HG03066 (cell line): ENCODE measurements at regions not wholly inside any gene's neighbourhood (a gene's known extent, or its start where the extent isn't known, plus 50 kb on each side); places are given as distances from the start of the nearest gene placed in this dataset.

Source experiments
- ATAC-seq: cut with Tn5 transposase; IDR thresholded peaks from one replicate; pipeline ENCODE4 v1.9.1; 2021; ENCODE audit warnings: low read depth; ENCODE audit not compliant: unreplicated experiment

DNA sequence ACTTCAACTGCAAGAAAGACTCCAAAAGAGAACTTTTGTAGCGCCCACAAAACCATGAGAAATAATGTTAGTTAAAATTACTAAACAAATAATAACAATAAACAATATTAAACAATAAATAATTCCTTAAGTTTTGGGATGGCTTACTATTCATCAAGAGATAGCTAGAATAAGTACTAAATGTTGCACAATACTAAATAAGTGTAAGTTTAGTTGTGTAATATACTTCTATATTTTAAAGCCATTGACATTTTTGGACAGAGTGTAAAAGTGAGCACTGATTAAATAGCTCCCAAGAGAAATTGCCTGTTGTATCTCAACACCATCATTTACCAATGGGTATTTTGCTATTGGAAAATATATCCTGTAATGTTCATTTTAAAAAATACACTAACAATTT lies 166.7 kb downstream of the ALG10 start:
- no peak for ATAC-seq

DNA sequence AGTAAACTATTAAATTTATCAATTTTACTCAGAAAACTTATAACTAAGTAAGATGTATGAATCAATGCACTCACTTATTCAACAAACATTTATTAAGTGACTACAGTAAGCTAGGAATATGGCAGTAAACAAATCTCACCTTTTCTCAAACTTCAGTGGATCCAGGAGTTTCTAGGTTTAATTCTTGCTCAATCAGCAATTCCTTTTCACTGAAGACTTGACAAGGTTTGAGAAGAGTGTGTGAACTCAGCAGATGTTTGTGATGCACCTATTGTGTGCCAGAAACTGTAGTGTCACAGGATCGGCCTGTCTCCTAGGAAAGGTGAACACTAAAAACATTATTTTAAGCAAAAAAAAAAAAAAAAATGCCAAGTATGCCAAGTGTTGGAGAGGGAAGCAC lies 167.8 kb downstream of the ALG10 start:
- no peak for ATAC-seq

DNA sequence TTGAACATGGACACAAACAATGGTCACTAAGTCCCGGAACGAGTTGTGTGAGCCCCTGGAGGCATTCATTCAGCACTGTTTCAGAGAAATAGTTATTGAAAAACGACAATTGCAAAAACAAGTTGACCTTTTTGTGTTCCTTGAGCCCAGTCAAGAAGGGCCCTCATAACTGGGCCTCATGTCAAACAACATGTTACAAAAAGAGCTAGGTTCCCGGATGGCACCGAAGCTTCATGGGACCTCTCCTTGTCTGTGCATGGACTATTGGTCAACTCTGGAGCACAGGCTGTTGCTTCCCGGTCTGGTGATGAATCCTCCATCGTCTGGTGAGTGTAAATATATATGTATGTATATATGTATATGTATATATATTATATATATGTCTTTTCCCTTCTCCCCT lies 176.6 kb downstream of the ALG10 start:
- no peak for ATAC-seq

DNA sequence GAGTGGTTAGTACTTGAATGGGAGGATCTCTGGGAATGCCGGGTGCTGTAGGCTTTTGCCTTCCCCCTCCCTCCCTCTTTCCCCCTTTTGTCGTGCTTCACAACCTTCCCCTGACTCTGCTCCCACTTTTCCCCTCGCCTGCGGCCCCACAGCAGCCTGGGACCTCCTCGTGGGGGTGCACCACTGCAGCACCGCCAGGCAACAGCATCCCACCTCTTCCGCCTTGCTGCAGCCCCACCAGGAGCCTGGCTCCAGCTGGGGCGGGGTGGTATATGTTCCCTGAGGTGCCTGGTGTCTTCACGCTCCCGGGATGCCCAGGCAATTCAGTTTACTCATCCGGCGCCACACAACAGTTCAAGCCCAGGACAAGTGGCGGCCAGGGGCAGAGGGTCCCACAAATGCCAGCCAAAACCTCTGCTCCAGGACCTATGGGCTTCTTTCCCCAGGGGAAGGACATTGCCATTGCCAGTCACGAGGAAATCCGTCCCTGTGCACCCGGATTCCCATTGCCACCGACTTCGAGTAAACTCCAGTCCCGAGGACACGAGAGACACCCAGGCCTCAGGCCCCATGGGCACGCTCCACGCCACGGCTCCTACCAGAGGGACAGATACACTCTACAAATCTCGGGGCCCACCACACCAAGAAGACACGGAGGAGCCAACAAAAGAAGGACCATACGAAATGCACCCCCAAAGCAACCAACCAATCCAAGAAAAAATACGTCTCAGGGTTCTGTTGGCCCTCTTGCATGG lies 181.7 kb downstream of the ALG10 start:
- ATAC-seq, result no peak

DNA sequence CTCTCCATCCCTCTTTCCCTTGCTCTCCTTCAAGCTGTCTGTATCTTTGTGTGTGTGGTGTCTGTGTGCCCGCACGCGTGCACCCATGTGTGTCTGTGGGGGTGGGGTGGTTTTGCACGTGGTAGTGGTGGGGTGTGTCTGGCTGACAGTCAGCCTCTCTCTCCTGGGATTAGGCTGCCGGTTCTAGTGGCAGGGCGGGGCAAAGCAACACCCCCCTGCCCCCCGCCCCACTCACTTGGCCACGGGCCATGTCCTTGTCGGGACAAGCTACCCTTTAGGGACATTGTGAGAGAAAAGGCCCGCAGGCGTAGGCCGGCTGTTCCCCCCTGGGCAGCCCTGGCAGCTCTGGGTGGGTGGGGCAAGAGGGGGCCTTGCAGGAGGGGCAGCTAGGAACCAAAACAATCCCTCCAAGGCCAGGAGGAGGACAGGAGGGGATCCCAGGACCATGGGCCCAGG lies 182.6 kb downstream of the ALG10 start:
- ATAC-seq, result no peak

DNA sequence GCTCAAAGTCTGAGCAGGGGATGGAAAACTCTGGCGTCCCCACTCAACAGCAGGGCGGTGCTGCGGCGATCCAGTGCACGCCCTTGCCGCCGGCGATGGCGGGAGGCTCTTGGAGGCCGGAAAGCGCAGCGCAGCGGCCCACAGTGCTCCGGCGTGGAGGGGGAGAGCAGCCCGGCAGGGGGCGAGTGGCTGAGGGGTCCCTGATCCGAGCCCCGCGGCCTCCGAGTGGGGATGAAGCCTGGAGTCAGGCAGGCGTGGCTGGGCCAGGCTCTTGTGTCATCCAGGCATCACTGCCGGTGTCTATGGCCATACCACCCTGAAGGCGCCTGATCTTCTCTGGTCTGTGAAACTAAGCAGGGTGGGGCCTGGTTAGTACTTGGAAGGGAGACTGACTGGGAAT lies 183.1 kb downstream of the ALG10 start:
- ATAC-seq, result no peak

DNA sequence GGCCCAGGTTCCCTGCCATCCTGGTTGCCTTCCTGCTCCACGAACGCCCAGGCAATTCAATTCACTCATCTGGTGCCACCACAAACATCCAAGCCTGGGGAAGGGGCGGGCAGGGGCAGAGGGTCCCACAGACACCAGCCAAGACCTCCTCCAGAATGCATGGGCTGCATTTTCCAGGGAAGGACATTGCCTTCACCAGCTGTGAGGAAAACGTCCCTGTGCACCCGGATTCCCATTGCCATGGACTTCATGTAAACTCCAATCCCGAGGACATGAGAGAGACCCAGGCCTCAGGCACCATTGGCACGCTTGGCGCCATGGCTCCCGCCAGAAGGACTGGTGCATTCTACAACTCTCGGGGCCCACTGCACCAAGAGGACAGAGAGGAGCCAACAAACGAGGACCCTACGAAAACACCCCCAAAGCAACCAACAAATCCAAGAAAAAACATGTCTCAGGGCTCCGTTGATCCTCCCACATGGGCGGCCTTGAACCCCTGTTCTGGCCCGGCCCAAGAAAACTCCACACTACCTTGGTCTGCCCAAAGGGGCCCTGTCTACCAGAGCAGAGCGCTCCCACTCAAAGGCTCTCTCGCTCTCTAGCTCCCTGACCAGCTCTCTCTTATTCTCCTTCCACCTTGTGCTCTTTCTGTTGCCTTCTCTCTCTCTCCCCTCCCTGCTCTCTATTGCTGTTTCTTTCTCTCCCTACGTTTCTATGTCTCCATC lies 183.9 kb downstream of the ALG10 start:
- ATAC-seq, result no peak

DNA sequence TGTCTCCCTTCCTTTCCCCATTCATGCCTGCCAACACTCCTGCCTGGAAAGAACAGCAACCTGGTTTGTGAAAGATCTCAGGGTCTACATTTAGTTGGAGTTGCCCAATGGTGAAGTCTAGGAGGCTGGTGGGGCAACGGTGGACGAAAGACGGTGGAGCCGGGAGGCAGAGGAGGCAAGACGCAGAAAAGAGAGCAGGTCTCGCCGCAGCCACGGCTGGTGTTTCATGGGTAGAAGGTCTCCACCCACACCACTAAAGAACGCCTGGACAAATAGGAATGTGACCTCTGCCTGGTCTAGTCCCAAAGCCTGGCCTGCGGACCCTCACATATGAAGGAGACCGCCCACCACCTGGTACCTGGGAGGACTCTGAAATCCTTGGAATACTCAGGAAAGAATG lies 185.6 kb downstream of the ALG10 start:
- ATAC-seq, result no peak

DNA sequence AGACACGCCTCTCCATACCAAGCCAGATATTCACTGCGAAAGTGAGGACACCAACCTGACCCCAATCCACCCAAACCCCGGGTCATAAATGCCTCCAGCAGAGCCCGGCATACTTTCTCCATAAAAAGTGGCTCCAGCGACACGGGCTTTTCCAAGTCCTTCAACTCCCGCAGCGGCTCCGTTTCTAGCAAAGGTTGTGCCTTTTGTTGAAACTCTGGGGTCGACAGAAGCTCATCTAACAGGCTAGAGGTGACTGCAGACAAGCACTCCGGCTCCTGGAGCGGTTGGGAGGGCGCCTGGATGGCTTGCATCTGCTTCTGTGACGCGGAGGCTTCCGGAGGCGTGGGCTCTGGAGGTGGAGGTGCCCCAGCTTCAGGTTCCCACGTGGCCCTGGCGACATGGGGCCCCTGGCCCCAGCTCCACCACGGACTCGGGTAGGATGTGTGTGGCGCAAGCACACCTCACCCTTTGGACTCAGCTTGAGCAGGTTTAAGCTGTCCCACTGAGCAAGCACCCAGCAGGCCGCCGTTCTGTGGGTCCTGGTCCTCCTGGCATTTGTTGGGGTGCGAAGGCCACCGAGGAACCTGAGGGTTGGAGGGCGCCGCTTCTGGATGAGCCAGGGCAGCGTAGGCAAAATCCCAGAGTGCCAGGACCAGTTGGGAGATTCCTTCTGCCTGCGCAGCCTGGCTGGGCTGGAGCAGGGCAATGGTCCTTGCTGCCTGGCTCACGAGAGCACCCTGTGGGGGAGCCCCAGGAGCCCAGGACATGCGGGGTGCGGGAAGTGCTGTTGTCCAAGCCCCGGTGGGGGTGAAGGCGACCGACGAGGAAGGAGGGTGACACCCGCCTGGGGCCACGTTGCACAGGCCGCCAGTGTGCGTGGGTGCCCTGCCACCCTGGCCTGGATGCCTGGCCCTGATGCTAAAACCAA lies 186.3 kb downstream of the ALG10 start:
- ATAC-seq, result no peak

DNA sequence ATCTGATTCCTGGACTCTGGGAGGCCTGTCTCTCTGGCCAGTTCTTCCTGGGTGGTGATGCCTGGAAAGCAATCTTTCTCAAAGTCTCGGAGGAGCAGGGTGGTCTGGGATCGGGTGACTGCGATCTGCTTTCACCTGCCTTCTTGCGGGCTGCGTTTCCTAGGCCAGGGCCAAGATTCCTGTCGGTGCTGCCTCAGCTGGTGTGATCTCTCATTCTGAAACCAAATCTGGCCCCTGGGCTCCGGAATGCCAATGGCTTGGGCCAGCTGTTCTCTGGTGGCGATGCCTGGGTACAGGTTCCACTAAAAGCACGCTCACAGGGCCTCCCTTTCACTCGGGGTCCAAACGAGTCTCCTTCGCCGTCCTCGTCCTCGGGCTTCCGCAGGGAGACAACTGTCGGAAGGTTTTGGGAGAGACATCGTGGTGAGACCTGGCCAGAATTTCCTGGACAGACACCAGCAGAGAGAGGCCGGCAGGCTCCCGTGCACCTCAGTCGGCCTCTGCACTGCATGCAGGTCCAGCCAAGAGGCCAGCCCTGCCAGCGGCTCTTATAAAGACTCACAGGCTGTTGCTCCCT lies 187.1 kb downstream of the ALG10 start:
- ATAC-seq, result no peak

DNA sequence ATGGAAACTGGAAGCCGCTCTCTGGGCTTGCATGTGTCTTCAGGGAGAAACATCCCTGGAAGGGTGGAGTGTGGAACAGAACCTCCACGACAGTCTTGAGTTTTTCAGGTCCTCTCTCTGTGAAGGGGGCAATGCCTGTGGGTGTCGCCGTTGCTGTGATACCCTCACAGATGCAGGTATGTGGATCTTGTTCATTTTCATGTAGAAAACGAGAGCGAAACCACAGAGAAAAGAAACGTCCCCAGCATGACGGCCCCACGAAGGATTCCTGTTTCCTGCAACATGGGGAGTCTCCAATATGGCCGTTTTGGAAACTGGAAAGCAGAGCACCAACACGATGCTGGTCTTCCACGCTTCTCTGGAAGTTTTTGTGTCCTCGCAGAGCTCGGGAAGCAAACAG lies 187.9 kb downstream of the ALG10 start:
- no peak for ATAC-seq

DNA sequence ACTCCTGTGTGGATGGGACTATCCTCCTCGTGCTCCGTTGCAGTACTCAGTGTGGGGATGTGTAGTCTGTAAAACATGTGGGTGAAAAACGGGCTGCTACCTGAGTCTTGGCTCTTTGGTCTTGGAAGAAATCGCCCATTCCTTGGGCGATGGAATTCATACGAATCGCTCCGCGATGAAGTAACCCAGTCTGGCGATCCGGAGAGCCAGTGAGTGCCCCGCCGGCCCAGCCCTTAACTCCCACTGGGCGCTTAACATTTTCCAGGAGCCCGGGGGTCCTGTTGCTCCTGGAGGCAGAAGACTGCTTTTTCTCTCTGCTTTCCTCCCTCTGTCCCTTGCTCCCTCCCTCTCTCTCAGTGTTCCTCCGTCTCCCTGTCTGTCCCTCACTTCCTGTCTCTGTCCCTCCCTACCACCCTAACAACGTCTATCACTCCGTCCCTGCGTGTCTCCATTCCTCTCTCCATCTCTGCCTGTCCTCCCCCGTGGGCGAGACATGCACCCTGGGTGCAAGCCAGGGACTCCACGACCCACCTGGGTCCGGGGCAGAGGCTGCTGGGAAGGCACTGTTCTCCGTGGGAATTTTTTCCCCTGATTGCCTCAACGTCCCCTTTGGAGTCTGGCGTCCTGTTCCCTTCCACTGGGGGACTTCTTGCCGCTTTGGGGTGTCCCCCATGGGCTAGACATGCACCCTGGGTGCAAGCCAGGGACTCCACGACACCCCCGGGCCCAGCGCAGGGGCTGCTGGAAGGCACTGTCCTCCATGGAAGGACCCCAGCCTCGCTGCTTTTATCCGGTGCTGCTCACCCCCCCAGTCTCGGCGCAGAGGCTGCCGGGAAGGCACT lies 188.6 kb downstream of the ALG10 start:
- no peak for ATAC-seq

DNA sequence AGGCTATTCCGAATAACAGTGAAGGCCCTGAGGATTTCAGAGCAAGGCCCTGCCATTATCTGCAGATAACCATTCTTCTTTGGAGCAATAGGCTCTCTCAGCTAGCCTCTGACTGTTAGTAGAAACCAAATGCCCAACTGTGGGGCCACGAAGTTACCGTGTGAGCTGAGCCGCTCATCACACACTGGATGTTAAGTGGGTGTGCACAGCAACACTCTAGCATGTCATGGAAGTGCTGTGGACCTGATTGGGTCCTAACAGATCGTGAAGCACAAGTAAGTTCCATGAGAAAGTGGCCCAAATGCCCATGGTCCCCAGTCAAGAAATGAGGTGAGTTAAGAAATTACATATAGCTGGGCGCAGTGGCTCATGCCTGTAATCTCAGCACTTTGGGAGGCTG lies 190.4 kb downstream of the ALG10 start:
- no peak for ATAC-seq

DNA sequence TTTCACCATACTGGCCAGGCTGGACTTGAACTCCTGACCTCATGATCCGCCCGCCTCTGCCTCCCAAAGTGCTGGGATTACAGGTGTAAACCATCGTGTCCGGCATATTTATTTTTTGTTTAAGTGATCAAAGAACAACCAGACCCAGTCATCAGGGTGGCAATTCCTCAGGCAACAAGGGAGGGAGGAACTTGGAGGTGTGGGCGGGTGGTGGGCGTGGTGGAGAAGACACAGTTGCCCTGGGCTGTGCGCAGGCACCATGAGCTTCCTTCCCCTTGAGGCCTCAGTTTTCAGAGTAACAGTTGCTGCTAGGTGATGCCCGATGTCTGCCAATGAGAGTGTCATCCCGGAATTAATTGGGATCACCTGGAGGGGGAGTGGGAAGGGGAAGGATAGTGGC lies 191.7 kb downstream of the ALG10 start:
- ATAC-seq, result no peak

DNA sequence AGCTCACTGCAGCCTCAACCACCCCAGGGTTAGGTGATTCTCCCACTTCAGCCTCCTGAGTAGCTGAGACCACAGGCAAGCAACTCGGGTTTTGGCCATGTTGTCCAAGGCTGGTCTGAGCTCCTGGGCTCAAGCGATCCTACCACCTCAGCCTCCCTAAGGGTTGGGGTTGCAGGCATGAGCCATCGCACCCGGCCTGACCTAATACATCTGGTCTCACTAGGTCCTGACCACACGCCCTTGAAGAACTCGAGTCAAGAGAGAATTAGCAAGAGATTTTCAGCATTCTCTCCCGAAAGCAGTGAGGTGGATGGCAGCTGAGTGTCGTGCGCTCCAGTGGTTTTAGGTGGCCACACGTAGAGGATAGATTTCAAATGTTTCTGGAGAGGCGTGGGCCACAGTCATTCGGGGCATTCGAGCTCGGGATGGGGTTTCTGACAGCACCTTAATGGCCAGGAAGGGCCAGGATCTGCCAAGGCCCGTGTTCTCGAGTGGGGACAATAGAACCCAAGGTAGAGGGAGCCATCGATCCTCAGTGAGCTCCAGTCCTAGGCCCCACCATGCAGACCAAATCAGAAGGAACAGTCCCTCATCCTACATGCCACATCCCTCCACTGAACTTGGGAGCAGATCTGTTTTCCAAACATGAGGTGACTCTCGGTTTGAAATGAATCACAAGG lies 193.1 kb downstream of the ALG10 start:
- no peak for ATAC-seq

DNA sequence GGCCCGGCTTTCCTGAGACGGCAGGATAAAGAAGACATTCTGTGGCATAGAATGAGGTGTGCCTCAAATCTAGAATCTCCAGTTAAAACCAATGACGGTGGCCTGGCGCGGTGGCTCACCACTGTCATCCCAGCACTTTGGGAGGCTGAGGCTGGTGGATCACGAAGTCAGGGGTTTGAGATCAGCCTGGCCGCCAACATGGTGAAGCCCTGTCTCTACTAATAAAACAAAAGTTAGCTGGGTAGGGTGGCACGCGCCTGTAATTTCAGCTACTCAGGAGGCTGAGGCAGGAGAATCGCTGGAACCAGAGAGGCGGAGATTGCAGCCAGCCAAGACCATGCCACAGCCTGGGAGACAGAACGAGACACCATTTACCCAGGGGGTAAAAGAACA lies 193.6 kb downstream of the ALG10 start:
- ATAC-seq, result no peak

DNA sequence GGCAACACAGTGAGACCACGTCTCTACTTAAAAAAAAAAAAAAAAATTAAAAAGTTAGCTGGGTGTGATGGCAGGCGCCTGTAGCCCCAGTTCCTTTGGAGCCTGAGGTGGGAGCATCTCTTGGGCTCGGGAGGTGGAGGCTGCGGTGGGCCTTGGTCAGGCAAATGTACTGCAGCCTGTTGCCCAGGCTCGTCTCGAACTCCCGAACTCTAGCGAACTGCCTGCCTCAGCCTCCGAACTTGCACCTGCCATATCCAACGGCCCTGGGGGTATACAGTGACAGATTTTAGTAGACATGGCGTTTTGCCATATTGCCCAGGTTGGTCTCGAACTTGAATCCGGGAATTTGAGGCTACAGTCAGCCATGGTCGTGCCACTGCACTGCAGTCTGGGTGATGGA lies 195.4 kb downstream of the ALG10 start:
- ATAC-seq, result no peak

DNA sequence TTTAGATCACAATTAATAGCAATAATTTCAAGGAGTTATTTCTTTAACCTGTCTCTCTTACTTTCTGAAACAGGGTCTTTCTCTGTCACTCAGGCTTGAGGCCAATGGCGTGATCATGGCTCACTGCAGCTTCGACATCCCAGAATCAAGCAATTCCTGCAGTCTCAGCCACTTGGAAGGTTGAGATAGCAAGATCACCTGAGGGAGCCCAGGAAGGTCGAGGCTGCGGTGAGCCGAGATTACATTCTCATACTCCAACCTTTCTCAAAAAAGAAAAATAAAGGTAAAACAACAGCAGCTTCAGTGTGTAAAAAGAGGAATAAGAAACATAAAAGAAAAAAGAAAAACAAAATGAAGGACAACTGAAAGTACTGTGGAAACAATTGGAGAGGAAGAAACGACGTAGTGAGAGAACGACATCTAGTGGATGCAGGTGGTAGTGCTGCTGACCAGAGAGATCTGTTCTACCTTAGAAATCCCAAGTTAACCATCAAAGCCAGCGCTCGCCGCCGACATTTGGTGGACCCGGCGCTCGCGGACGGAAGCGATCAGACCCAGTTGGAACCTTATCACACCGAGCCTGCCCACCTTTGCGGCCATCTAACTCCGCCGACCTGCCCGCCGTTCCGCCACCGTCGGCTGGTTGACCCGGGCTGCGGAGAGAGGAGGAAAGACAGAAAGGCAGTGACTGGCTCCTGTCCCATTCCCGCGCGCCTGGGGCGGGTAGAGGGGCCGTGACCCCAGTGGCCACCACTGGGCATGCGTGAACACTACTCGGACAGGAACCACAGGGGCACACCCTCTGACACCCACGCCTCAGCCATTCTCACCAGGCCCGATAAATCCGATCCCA lies 196.1 kb downstream of the ALG10 start:
- ATAC-seq, result peak; percentile 77
